Transverse colon (tissue), 4 donors: ENCODE measurements at regions not wholly inside any gene's neighbourhood (a gene's known extent, or its start where the extent isn't known, plus 50 kb on each side); places are given as distances from the start of the nearest gene placed in this dataset.
A peak's percentile ranks its signal among the peaks of the same experiment; 100 is the strongest.

Experiments used
- DNase-seq: peaks from one replicate; pipeline ENCODE4 v3.0.0-alpha.2; 2019
- H3K27ac ChIP-seq, 4 donors: fragments of 200-600 bp; sonication (generic); 2 replicates each; pipeline ENCODE4 v1.5.1; 2016 to 2018; ENCODE audit warnings: inconsistent platforms in 4 of 4
- H3K27me3 ChIP-seq: fragments of 200-600 bp; sonication (generic); 2 replicates; pipeline ENCODE4 v1.5.1; 2017; ENCODE audit warnings: inconsistent platforms
- H3K36me3 ChIP-seq, 4 donors: fragments of 200-600 bp; sonication (generic); 2 replicates each; pipeline ENCODE4 v1.5.1; 2017 to 2019; ENCODE audit warnings: inconsistent platforms in 4 of 4
- H3K4me1 ChIP-seq, 4 donors: fragments of 200-600 bp; sonication (generic); 2 replicates each; pipeline ENCODE4 v1.5.1; 2017 to 2020; ENCODE audit warnings: inconsistent platforms in 4 of 4
- H3K4me3 ChIP-seq, 4 donors: fragments of 200-600 bp; sonication (generic); 1 replicate in 1 of 4; 2 replicates in 3 of 4; pipeline versions ENCODE4 v1.5.1 to v1.6.1; 2017 to 2019; ENCODE audit warnings: inconsistent platforms in 4 of 4
- H3K9me3 ChIP-seq, 2 donors: fragments of 200-600 bp; sonication (generic); 2 replicates each; pipeline ENCODE4 v1.5.1; 2017 to 2019; ENCODE audit warnings: inconsistent platforms in 2 of 2
- CTCF ChIP-seq, 5 experiments: fragments of 200-600 bp in 3 of 5; fragments of 450-650 bp in 2 of 5; sonication (generic) in 3 of 5; IDR thresholded peaks; 1 replicate in 2 of 5; 2 replicates in 3 of 5; pipeline ENCODE4 v1.5.1; 2016 to 2017; ENCODE audit warnings: antibody characterized with exemption in 5 of 5, inconsistent platforms in 3 of 5, mild to moderate bottlenecking in 2 of 5, moderate library complexity in 1 of 5
- EP300 ChIP-seq: sonication (generic); formaldehyde crosslinking; IDR thresholded peaks from one replicate; pipeline ENCODE4 v1.6.1; 2017; ENCODE audit warnings: antibody characterized with exemption, low read depth
- POLR2A ChIP-seq: fragments of 450-650 bp; IDR thresholded peaks from one replicate; pipeline ENCODE4 v1.6.1; 2016; ENCODE audit warnings: antibody characterized with exemption, mild to moderate bottlenecking, moderate library complexity
- POLR2AphosphoS5 ChIP-seq, 3 donors: sonication (generic); formaldehyde crosslinking; IDR thresholded peaks; one replicate each; pipeline ENCODE4 v1.6.1; 2016; ENCODE audit warnings: antibody characterized with exemption in 3 of 3
- WGBS, 2 donors: methylation state at CpG; one replicate each; pipeline ENCODE4 v1.1.5; 2018; ENCODE audit warnings: low coverage in 1 of 2; 5-methylcytosine and 5-hydroxymethylcytosine counted together
- in situ Hi-C, 4 donors: fragments of 200-750 bp; cut with MboI; loops; one replicate each; pipeline versions ENCODE4 v1.15.0 to v1.15.1; 2017; ENCODE audit warnings: low sequenced_read_pairs in 3 of 4, low pct_ligation_motif_present in 1 of 4, low pct_unique_long_range_greater_than_20kb in 1 of 4
- intact Hi-C: fragments of 100-400 bp; cut with DNase I; formaldehyde crosslinking; loops from one replicate; pipeline ENCODE4 v1.15.1; 2023; ENCODE audit warnings: low total_unique reads

- TF ChIP-seq POLR2AphosphoS5 (IDR thresholded peaks at IDR 0.05): no peak
- no peak for TF ChIP-seq POLR2A
- no peak for TF ChIP-seq EP300
- no peak for TF ChIP-seq CTCF (IDR thresholded peaks at IDR 0.05)
- intact Hi-C loops: no loop called here
- no peaks in the 10 kb centered on the region for H3K4me1 ChIP-seq
- no peaks in the 10 kb centered on the region for H3K27me3 ChIP-seq
- WGBS, 2 donors: 52 to 64% methylated on average over 2 of the region's 2 CpGs
- H3K27ac ChIP-seq: no peak overlapping the region
- H3K36me3 ChIP-seq: no peaks in the 10 kb centered on the region
- H3K4me3 ChIP-seq: no peak overlapping the region
- in situ Hi-C loops: no loop called here
- H3K9me3 ChIP-seq: no peaks in the 10 kb centered on the region
- no peak for DNase-seq
Measured at GRCh38 chr1:81242103-81242502, 558.6 kb upstream of the ADGRL2 start.

GRCh38 chr1:81238129-81238528 lies 562.6 kb upstream of the ADGRL2 start:
- intact Hi-C loops: no loop called here

GRCh38 chr1:81237473-81238089 lies 563.2 kb upstream of the ADGRL2 start:
- H3K36me3 ChIP-seq: no peaks in the 10 kb centered on the region
- in situ Hi-C loops: no loop called here
- TF ChIP-seq POLR2AphosphoS5 (IDR thresholded peaks at IDR 0.05): no peak
- no peak for TF ChIP-seq EP300
- no peak for TF ChIP-seq CTCF (IDR thresholded peaks at IDR 0.05)
- TF ChIP-seq POLR2A: no peak
- H3K4me1 ChIP-seq: no peaks in the 10 kb centered on the region
- H3K9me3 ChIP-seq: no peaks in the 10 kb centered on the region
- intact Hi-C loops: no loop called here
- no peak overlapping the region for H3K27ac ChIP-seq
- no peak for DNase-seq
- no peaks in the 10 kb centered on the region for H3K27me3 ChIP-seq
- H3K4me3 ChIP-seq: peak overlapping the region in 1 of 4 donors; percentile 0
- 44 to 57% methylated on average over 6 to 8 of the region's 8 CpGs for WGBS, 2 donors

More at GRCh38 chr1:81238129-81238528, 562.6 kb upstream of the ADGRL2 start:
- DNase-seq: no peak
- in situ Hi-C loops: no loop called here
- 62 to 75% methylated on average over 3 of the region's 3 CpGs for WGBS, 2 donors
- Histone ChIP-seq H3K36me3 (no peaks in the 10 kb centered on the region), H3K4me3 (peak overlapping the region in 1 of 4 donors; percentile 0), H3K4me1 (no peaks in the 10 kb centered on the region), H3K27ac (no peak overlapping the region), H3K27me3 (no peaks in the 10 kb centered on the region), H3K9me3 (no peaks in the 10 kb centered on the region)
- TF ChIP-seq EP300: no peak
- no peak for TF ChIP-seq POLR2A
- no peak for TF ChIP-seq CTCF (IDR thresholded peaks at IDR 0.05)
- no peak for TF ChIP-seq POLR2AphosphoS5 (IDR thresholded peaks at IDR 0.05)

- TF ChIP-seq POLR2AphosphoS5 (IDR thresholded peaks at IDR 0.05): no peak
- no peak for TF ChIP-seq CTCF (IDR thresholded peaks at IDR 0.05)
- TF ChIP-seq POLR2A: no peak
- no peak for TF ChIP-seq EP300
- intact Hi-C loops: no loop called here
- in situ Hi-C loops: no loop called here
- WGBS, 2 donors: 69 to 77% methylated on average over 3 of the region's 3 CpGs
- no peaks in the 10 kb centered on the region for H3K9me3 ChIP-seq
- H3K27ac ChIP-seq: no peak overlapping the region
- no peaks in the 10 kb centered on the region for H3K27me3 ChIP-seq
- DNase-seq: no peak
- H3K4me1 ChIP-seq: no peaks in the 10 kb centered on the region
- H3K36me3 ChIP-seq: no peaks in the 10 kb centered on the region
- H3K4me3 ChIP-seq: no peak overlapping the region
Measured at GRCh38 chr1:81234237-81234636, 566.5 kb upstream of the ADGRL2 start.
